ENCODE measurements at regions not wholly inside any gene's neighbourhood (a gene's known extent, or its start where the extent isn't known, plus 50 kb on each side); places are given as distances from the start of the nearest gene placed in this dataset.
A peak's percentile ranks its signal among the peaks of the same experiment; 100 is the strongest.

GRCh38 chr10:8566737-8567136 is 512.2 kb downstream of the GATA3 start:
- Histone ChIP-seq H3K36me3 (ENCODE audit: control insufficient read depth in 2 of 3, insufficient read depth in 3 of 3, low read length in 3 of 3) (no peaks in the 10 kb centered on the region), H3K4me3 (ENCODE audit: low read length in 3 of 3) (no peak overlapping the region), H3K27me3 (ENCODE audit: control insufficient read depth, insufficient read depth, low read length) (no peaks in the 10 kb centered on the region), H3K9ac (ENCODE audit: low read length in 3 of 3) (no peak overlapping the region), H3K4me1 (ENCODE audit: control insufficient read depth in 2 of 3, insufficient read depth in 2 of 3, low read depth in 1 of 3, low read length in 3 of 3) (peaks cover 0 to 6% (median 0%) of the 10 kb centered on the region in 3 donors), H3K27ac (ENCODE audit: low read depth in 2 of 2, low read length in 2 of 2) (no peak overlapping the region), H3K9me3 (ENCODE audit: control insufficient read depth in 2 of 3, insufficient read depth in 1 of 3, low read length in 3 of 3) (no peaks in the 10 kb centered on the region)
- no peak for FAIRE-seq
- no peak for DNase-seq
- intact Hi-C loops (cut with DNase I): no loop called here
- TF ChIP-seq, protein P1, sequence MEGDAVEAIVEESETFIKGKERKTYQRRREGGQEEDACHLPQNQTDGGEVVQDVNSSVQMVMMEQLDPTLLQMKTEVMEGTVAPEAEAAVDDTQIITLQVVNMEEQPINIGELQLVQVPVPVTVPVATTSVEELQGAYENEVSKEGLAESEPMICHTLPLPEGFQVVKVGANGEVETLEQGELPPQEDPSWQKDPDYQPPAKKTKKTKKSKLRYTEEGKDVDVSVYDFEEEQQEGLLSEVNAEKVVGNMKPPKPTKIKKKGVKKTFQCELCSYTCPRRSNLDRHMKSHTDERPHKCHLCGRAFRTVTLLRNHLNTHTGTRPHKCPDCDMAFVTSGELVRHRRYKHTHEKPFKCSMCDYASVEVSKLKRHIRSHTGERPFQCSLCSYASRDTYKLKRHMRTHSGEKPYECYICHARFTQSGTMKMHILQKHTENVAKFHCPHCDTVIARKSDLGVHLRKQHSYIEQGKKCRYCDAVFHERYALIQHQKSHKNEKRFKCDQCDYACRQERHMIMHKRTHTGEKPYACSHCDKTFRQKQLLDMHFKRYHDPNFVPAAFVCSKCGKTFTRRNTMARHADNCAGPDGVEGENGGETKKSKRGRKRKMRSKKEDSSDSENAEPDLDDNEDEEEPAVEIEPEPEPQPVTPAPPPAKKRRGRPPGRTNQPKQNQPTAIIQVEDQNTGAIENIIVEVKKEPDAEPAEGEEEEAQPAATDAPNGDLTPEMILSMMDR (IDR thresholded peaks at IDR 0.05; ENCODE audit: borderline replicate concordance, extremely low read depth, insufficient read depth): no peak

- H3K9me3 ChIP-seq (ENCODE audit: control insufficient read depth in 2 of 3, insufficient read depth in 1 of 3, low read length in 3 of 3): no peaks in the 10 kb centered on the region
- H3K27me3 ChIP-seq (ENCODE audit: control insufficient read depth, insufficient read depth, low read length): no peaks in the 10 kb centered on the region
- H3K36me3 ChIP-seq (ENCODE audit: control insufficient read depth in 2 of 3, insufficient read depth in 3 of 3, low read length in 3 of 3): no peaks in the 10 kb centered on the region
- no peak overlapping the region for H3K9ac ChIP-seq (ENCODE audit: low read length in 3 of 3)
- H3K4me3 ChIP-seq (ENCODE audit: low read length in 3 of 3): no peak overlapping the region
- no peak overlapping the region for H3K27ac ChIP-seq (ENCODE audit: low read depth in 2 of 2, low read length in 2 of 2)
- H3K4me1 ChIP-seq (ENCODE audit: control insufficient read depth in 2 of 3, insufficient read depth in 2 of 3, low read depth in 1 of 3, low read length in 3 of 3): peaks cover 0 to 6% (median 0%) of the 10 kb centered on the region in 3 donors
- intact Hi-C loops (cut with DNase I): no loop called here
- TF ChIP-seq, protein P1 (IDR thresholded peaks at IDR 0.05; ENCODE audit: borderline replicate concordance, extremely low read depth, insufficient read depth): no peak
- FAIRE-seq: no peak
- DNase-seq: peak in 1 of 5 donors; percentile 33
These were observed 513.9 kb downstream of the GATA3 start for GRCh38 chr10:8568401-8568800.

GRCh38 chr10:8575620-8576019 is 521.1 kb downstream of the GATA3 start:
- FAIRE-seq (no peak), DNase-seq (no peak)
- Histone ChIP-seq H3K4me3 (ENCODE audit: low read length in 3 of 3) (no peak overlapping the region), H3K36me3 (ENCODE audit: control insufficient read depth in 2 of 3, insufficient read depth in 3 of 3, low read length in 3 of 3) (no peaks in the 10 kb centered on the region), H3K4me1 (ENCODE audit: control insufficient read depth in 2 of 3, insufficient read depth in 2 of 3, low read depth in 1 of 3, low read length in 3 of 3) (no peaks in the 10 kb centered on the region), H3K9ac (ENCODE audit: low read length in 3 of 3) (no peak overlapping the region), H3K9me3 (ENCODE audit: control insufficient read depth in 2 of 3, insufficient read depth in 1 of 3, low read length in 3 of 3) (no peaks in the 10 kb centered on the region), H3K27ac (ENCODE audit: low read depth in 2 of 2, low read length in 2 of 2) (no peak overlapping the region), H3K27me3 (ENCODE audit: control insufficient read depth, insufficient read depth, low read length) (no peaks in the 10 kb centered on the region)
- intact Hi-C loops (cut with DNase I): no loop called here
- TF ChIP-seq, protein P1 (IDR thresholded peaks at IDR 0.05; ENCODE audit: borderline replicate concordance, extremely low read depth, insufficient read depth): no peak

- H3K9me3 ChIP-seq (ENCODE audit: control insufficient read depth in 2 of 3, insufficient read depth in 1 of 3, low read length in 3 of 3): no peaks in the 10 kb centered on the region
- no peak overlapping the region for H3K27ac ChIP-seq (ENCODE audit: low read depth in 2 of 2, low read length in 2 of 2)
- FAIRE-seq (no peak), DNase-seq (no peak)
- H3K9ac ChIP-seq (ENCODE audit: low read length in 3 of 3): no peak overlapping the region
- H3K4me1 ChIP-seq (ENCODE audit: control insufficient read depth in 2 of 3, insufficient read depth in 2 of 3, low read depth in 1 of 3, low read length in 3 of 3): no peaks in the 10 kb centered on the region
- H3K4me3 ChIP-seq (ENCODE audit: low read length in 3 of 3): no peak overlapping the region
- intact Hi-C loops (cut with DNase I): no loop called here
- H3K36me3 ChIP-seq (ENCODE audit: control insufficient read depth in 2 of 3, insufficient read depth in 3 of 3, low read length in 3 of 3): no peaks in the 10 kb centered on the region
- H3K27me3 ChIP-seq (ENCODE audit: control insufficient read depth, insufficient read depth, low read length): no peaks in the 10 kb centered on the region
- TF ChIP-seq, protein P1 (IDR thresholded peaks at IDR 0.05; ENCODE audit: borderline replicate concordance, extremely low read depth, insufficient read depth): no peak
These were observed 521.8 kb downstream of the GATA3 start for GRCh38 chr10:8576281-8576680.

Measured in kidney (tissue), 13 donors.